Smooth muscle cell (in vitro differentiated cells): ENCODE measurements at regions not wholly inside any gene's neighbourhood (a gene's known extent, or its start where the extent isn't known, plus 50 kb on each side); places are given as distances from the start of the nearest gene placed in this dataset.
A peak's percentile ranks its signal among the peaks of the same experiment; 100 is the strongest.

ENCODE experiments used
- DNase-seq: peaks from one replicate; lab custom pipeline; 2025; ENCODE audit not compliant: unreplicated experiment; lab: John Stamatoyannopoulos, UW
- H2AFZ ChIP-seq: fragments of 200-600 bp; sonication (generic); 2 replicates; pipeline ENCODE4 v1.6.0; 2016; ENCODE audit warnings: antibody characterized with exemption, low read depth, mild to moderate bottlenecking
- H3F3A ChIP-seq: fragments of 200-600 bp; sonication (generic); 2 replicates; pipeline ENCODE4 v1.6.0; 2017; ENCODE audit warnings: antibody characterized with exemption, low read depth
- H3K27ac ChIP-seq: fragments of 200-600 bp; sonication (generic); 2 replicates; pipeline ENCODE4 v1.5.1; 2016; ENCODE audit warnings: low read depth, mild to moderate bottlenecking
- H3K27me3 ChIP-seq: fragments of 200-600 bp; sonication (generic); 2 replicates; pipeline ENCODE4 v1.6.1; 2016; ENCODE audit warnings: low read depth, mild to moderate bottlenecking
- H3K36me3 ChIP-seq: fragments of 200-600 bp; sonication (generic); 2 replicates; pipeline ENCODE4 v1.5.1; 2016; ENCODE audit warnings: low read depth
- H3K4me1 ChIP-seq: fragments of 200-600 bp; sonication (generic); 2 replicates; pipeline ENCODE4 v1.5.1; 2016; ENCODE audit warnings: low read depth
- H3K4me2 ChIP-seq: fragments of 200-600 bp; sonication (generic); 2 replicates; pipeline ENCODE4 v1.6.0; 2016; ENCODE audit warnings: mild to moderate bottlenecking
- H3K4me3 ChIP-seq: fragments of 200-600 bp; sonication (generic); 2 replicates; pipeline ENCODE4 v1.5.1; 2016; ENCODE audit warnings: mild to moderate bottlenecking
- H3K79me2 ChIP-seq: fragments of 200-600 bp; sonication (generic); 2 replicates; pipeline ENCODE4 v1.6.0; 2016; ENCODE audit warnings: low read depth, mild to moderate bottlenecking
- H3K9ac ChIP-seq: fragments of 200-600 bp; sonication (generic); 2 replicates; pipeline ENCODE4 v1.6.0; 2016; ENCODE audit warnings: low read depth
- H3K9me3 ChIP-seq: fragments of 200-600 bp; sonication (generic); replicated peaks from 2 replicates; pipeline ENCODE4 v1.5.1; 2016; ENCODE audit warnings: low read depth
- H4K20me1 ChIP-seq: fragments of 200-600 bp; sonication (generic); 2 replicates; pipeline ENCODE4 v1.6.0; 2016; ENCODE audit warnings: low read depth
- WGBS: methylation state at CpG from one replicate; pipeline ENCODE4 v1.1.7; 2016; ENCODE audit warnings: low lambda C conversion rate; 5-methylcytosine and 5-hydroxymethylcytosine counted together
- TF ChIP-seq, protein P1 (sequence below): fragments of 200-600 bp; sonication (generic); IDR thresholded peaks from 2 replicates; pipeline ENCODE4 v1.5.1; 2017; ENCODE audit warnings: borderline replicate concordance, mild to moderate bottlenecking, antibody characterized with exemption; ENCODE audit not compliant: insufficient read depth, poor library complexity, severe bottlenecking

DNA sequence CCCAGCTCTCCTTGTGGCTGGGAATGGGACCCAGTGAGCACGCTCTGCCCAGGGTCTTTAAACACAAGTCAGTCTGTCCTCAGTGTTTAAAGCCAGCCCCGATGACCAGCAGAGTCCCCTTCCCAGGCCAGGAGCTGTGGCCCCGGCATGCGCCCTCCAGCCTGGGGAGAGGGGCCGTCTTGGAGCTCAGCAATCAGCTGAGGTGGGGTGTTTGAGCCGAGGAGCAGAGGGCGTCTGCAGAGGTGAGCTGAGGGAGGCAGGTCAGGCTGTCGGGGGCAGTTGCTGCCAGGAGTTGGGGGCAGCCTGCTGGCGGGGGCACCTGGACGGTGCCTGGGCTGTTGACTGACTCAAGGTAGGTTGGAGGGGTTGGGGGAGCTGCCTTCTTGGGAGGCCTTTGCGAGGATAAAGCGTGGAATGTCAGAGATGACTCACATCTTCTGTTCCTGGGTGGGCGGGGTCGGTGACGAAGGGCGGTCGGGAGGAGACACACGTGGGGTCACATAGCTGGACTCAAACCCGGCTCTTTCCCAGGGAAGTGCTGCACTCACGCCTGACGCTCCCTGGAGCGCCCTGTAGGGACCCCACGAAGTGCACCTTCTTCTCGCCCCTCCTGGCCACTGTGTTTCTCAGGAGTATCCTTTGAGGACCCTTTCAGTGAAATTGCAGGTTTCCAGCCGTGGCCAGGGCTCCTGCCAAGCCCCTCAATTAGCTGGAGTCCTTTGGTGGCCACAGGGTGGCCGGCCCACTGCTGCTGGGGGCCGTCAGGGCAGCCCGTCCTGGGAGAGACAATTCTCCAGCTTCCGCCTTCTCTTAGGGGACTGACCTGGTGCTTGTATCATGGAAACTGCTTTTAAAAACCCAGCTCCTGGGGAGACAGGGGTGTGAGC lies 86.2 kb downstream of the SIK1 start:
- Histone ChIP-seq H4K20me1 (no peaks in the 10 kb centered on the region), H3K27ac (peak overlapping the region; percentile 76), H3K79me2 (no peaks in the 10 kb centered on the region), H3F3A (no peaks in the 10 kb centered on the region), H3K9me3 (no peaks in the 10 kb centered on the region), H2AFZ (no peak overlapping the region), H3K27me3 (no peaks in the 10 kb centered on the region), H3K4me3 (no peak overlapping the region), H3K4me2 (peak overlapping the region; percentile 72), H3K36me3 (no peaks in the 10 kb centered on the region), H3K9ac (peak overlapping the region; percentile 83), H3K4me1 (peaks cover 4% of the 10 kb centered on the region)
- 51% methylated on average over 29 of the region's 29 CpGs for WGBS
- peak; percentile 30 for DNase-seq
- TF ChIP-seq, protein P1, sequence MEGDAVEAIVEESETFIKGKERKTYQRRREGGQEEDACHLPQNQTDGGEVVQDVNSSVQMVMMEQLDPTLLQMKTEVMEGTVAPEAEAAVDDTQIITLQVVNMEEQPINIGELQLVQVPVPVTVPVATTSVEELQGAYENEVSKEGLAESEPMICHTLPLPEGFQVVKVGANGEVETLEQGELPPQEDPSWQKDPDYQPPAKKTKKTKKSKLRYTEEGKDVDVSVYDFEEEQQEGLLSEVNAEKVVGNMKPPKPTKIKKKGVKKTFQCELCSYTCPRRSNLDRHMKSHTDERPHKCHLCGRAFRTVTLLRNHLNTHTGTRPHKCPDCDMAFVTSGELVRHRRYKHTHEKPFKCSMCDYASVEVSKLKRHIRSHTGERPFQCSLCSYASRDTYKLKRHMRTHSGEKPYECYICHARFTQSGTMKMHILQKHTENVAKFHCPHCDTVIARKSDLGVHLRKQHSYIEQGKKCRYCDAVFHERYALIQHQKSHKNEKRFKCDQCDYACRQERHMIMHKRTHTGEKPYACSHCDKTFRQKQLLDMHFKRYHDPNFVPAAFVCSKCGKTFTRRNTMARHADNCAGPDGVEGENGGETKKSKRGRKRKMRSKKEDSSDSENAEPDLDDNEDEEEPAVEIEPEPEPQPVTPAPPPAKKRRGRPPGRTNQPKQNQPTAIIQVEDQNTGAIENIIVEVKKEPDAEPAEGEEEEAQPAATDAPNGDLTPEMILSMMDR = no peak

DNA sequence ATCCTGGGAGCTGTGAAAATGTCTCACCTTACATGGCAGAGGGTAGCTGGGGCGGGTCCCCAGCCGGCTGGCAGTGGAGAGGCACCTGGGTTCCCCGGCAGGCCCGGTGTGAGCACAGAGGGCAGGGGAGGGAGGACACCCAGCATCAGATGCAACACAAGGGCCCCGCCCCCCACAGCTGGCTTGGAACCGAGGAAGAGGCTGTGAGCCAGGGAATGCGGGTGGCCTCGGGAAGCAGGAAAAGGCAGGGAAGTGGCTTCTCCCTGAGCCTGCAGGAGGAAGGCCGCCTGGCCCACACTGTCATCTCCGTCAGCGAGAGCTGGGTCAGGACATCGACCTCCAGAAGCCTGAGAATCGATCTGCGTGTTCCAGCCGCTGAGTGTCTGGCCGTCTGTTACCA lies 87.3 kb downstream of the SIK1 start:
- Histone ChIP-seq H3K9ac (no peak overlapping the region), H3K4me2 (no peak overlapping the region), H3K4me3 (no peak overlapping the region), H3F3A (no peaks in the 10 kb centered on the region), H3K36me3 (no peaks in the 10 kb centered on the region), H3K27me3 (no peaks in the 10 kb centered on the region), H3K27ac (no peak overlapping the region), H3K79me2 (no peaks in the 10 kb centered on the region), H2AFZ (no peak overlapping the region), H3K4me1 (peaks cover 4% of the 10 kb centered on the region), H3K9me3 (no peaks in the 10 kb centered on the region), H4K20me1 (no peaks in the 10 kb centered on the region)
- no peak for DNase-seq
- WGBS = 98% methylated on average over 16 of the region's 16 CpGs
- TF ChIP-seq, protein P1 = no peak

DNA sequence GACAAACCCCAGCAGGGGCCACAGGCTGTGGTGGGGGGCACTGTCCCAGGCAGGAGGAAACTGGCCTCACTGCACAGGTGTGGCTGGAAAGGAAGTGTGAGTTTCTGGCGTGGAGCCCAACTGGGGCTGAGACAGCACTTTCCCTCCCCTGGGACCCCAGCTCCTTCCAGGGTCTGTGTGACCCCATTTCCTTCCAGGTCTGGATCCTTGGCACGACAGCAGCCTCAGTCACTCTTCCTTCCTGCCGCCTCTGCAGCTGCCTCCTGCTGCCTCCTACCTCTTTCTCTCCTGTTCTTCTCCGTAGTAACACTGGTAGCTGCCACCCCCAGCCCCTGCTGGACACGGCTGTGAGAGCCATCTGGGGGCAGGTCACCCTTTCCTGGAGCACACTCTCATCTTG lies 88.0 kb downstream of the SIK1 start:
- H3F3A ChIP-seq = no peaks in the 10 kb centered on the region
- peaks cover 9% of the 10 kb centered on the region for H3K4me1 ChIP-seq
- H2AFZ ChIP-seq = no peak overlapping the region
- 53% methylated on average over 5 of the region's 5 CpGs for WGBS
- H4K20me1 ChIP-seq = no peaks in the 10 kb centered on the region
- no peak for DNase-seq
- H3K36me3 ChIP-seq = no peaks in the 10 kb centered on the region
- H3K9ac ChIP-seq = no peak overlapping the region
- H3K4me2 ChIP-seq = no peak overlapping the region
- no peaks in the 10 kb centered on the region for H3K79me2 ChIP-seq
- no peak overlapping the region for H3K4me3 ChIP-seq
- H3K9me3 ChIP-seq = no peaks in the 10 kb centered on the region
- no peak overlapping the region for H3K27ac ChIP-seq
- no peaks in the 10 kb centered on the region for H3K27me3 ChIP-seq
- TF ChIP-seq, protein P1 = no peak
